Thoracic aorta (tissue), 2 donors: ENCODE measurements at regions not wholly inside any gene's neighbourhood (a gene's known extent, or its start where the extent isn't known, plus 50 kb on each side); places are given as distances from the start of the nearest gene placed in this dataset.
"Not testable (repeated sequence)": the region's sequence is repeated elsewhere in the genome, so short reads cannot be mapped to it uniquely, and the experiment has no call there.

Experiments used
- ATAC-seq: fragments of 150-250 bp; one replicate; pipeline ENCODE4 v1.8.0; 2017; ENCODE audit warnings: low read depth; ENCODE audit not compliant: insufficient number of reproducible peaks, low FRiP score
- DNase-seq: peaks from one replicate; pipeline ENCODE4 v3.0.0-alpha.2; 2020; ENCODE audit warnings: low spot score
- H3K27ac ChIP-seq, 2 donors: fragments of 200-600 bp; sonication (generic); 1 replicate in 1 of 2; 2 replicates in 1 of 2; pipeline ENCODE4 v1.5.1; 2016; ENCODE audit warnings: mild to moderate bottlenecking in 2 of 2, moderate library complexity in 2 of 2
- H3K27me3 ChIP-seq: fragments of 200-600 bp; sonication (generic); replicated peaks from 2 replicates; pipeline ENCODE4 v1.6.0; 2016; ENCODE audit warnings: mild to moderate bottlenecking; ENCODE audit not compliant: insufficient read depth
- H3K36me3 ChIP-seq: fragments of 200-600 bp; sonication (generic); one replicate; pipeline ENCODE4 v1.5.1; 2016
- H3K4me1 ChIP-seq, 2 donors: fragments of 200-600 bp; sonication (generic); 1 replicate in 1 of 2; 2 replicates in 1 of 2; pipeline versions ENCODE4 v1.5.1 to v1.6.0; 2016; ENCODE audit warnings: low read depth in 2 of 2, mild to moderate bottlenecking in 1 of 2; ENCODE audit not compliant: control insufficient read depth in 1 of 2
- H3K4me3 ChIP-seq: fragments of 200-600 bp; sonication (generic); 2 replicates; pipeline ENCODE4 v1.5.1; 2016; ENCODE audit warnings: mild to moderate bottlenecking
- H3K9me3 ChIP-seq: fragments of 200-600 bp; sonication (generic); 2 replicates; pipeline ENCODE4 v1.5.1; 2016
- CTCF ChIP-seq: fragments of 200-600 bp; sonication (generic); IDR thresholded peaks from one replicate; pipeline ENCODE4 v1.5.1; 2019; ENCODE audit warnings: antibody characterized with exemption

- no peaks in the 10 kb centered on the region for H3K9me3 ChIP-seq
- no peak overlapping the region for H3K27ac ChIP-seq
- no peak overlapping the region for H3K4me3 ChIP-seq
- no peaks in the 10 kb centered on the region for H3K4me1 ChIP-seq
- ATAC-seq = no peak
- no peaks in the 10 kb centered on the region for H3K36me3 ChIP-seq
- no peak for TF ChIP-seq CTCF
- H3K27me3 ChIP-seq = no peaks in the 10 kb centered on the region
- DNase-seq = no peak
Measured at GRCh38 chr13:70516226-70516625, 408.0 kb upstream of the KLHL1 start.

- H3K27me3 ChIP-seq, H3K36me3 ChIP-seq, H3K27ac ChIP-seq, H3K4me3 ChIP-seq, H3K9me3 ChIP-seq, H3K4me1 ChIP-seq, DNase-seq, ATAC-seq: not testable (repeated sequence)
Measured at GRCh38 chr13:70511861-70512417, 403.7 kb upstream of the KLHL1 start.

GRCh38 chr13:70505809-70506208 is 397.6 kb upstream of the KLHL1 start:
- no peak for ATAC-seq
- no peak for TF ChIP-seq CTCF

GRCh38 chr13:70502944-70503343 is 394.7 kb upstream of the KLHL1 start:
- ATAC-seq (no peak), DNase-seq (no peak)
- Histone ChIP-seq H3K9me3 (no peaks in the 10 kb centered on the region), H3K27ac (no peak overlapping the region), H3K36me3 (no peaks in the 10 kb centered on the region), H3K27me3 (no peaks in the 10 kb centered on the region), H3K4me3 (no peak overlapping the region), H3K4me1 (no peaks in the 10 kb centered on the region)
- TF ChIP-seq CTCF = no peak

More at GRCh38 chr13:70505809-70506208, 397.6 kb upstream of the KLHL1 start:
- Histone ChIP-seq H3K4me1 (no peaks in the 10 kb centered on the region), H3K36me3 (no peaks in the 10 kb centered on the region), H3K4me3 (no peak overlapping the region), H3K27me3 (no peaks in the 10 kb centered on the region), H3K9me3 (no peaks in the 10 kb centered on the region), H3K27ac (no peak overlapping the region)
- DNase-seq = no peak

- H3K9me3 ChIP-seq = no peaks in the 10 kb centered on the region
- TF ChIP-seq CTCF = no peak
- no peaks in the 10 kb centered on the region for H3K27me3 ChIP-seq
- H3K27ac ChIP-seq = no peak overlapping the region
- no peak for DNase-seq
- H3K4me3 ChIP-seq = no peak overlapping the region
- no peaks in the 10 kb centered on the region for H3K4me1 ChIP-seq
- H3K36me3 ChIP-seq = no peaks in the 10 kb centered on the region
- no peak for ATAC-seq
Measured at GRCh38 chr13:70490320-70490935, 382.2 kb upstream of the KLHL1 start.

DNA sequence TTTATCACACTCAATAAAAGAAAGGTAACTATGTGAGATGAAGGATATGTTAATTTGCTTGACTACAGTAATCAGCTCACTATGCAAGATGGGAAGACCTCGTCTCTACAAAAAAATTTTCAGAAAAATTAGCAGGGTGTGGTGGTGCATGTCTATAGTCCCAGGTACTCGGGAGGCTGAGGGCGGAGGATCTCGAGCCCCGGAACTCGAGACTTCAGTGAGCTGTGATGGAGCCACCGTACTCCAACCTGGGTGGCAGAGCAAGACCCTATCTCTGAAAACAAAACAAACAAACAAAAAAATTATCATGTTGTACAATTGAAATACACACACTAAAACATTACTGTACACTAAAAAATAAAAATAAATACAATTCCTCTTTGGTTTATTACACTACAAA is 376.7 kb upstream of the KLHL1 start:
- no peak for TF ChIP-seq CTCF
- no peak overlapping the region for H3K4me3 ChIP-seq
- DNase-seq (no peak), ATAC-seq (no peak)
- H3K9me3 ChIP-seq = no peaks in the 10 kb centered on the region
- no peaks in the 10 kb centered on the region for H3K4me1 ChIP-seq
- no peaks in the 10 kb centered on the region for H3K27me3 ChIP-seq
- no peaks in the 10 kb centered on the region for H3K36me3 ChIP-seq
- no peak overlapping the region for H3K27ac ChIP-seq
